Hepatocyte (in vitro differentiated cells): ENCODE measurements at regions not wholly inside any gene's neighbourhood (a gene's known extent, or its start where the extent isn't known, plus 50 kb on each side); places are given as distances from the start of the nearest gene placed in this dataset.

Source experiments
- DNase-seq: peaks from one replicate; pipeline ENCODE4 v3.0.0-alpha.2; 2016; ENCODE audit warnings: low spot score
- H2AFZ ChIP-seq: fragments of 200-600 bp; sonication (generic); 2 replicates; pipeline ENCODE4 v1.6.0; 2016; ENCODE audit warnings: antibody characterized with exemption, mild to moderate bottlenecking
- H3K27ac ChIP-seq: fragments of 200-600 bp; sonication (generic); 2 replicates; pipeline ENCODE4 v1.5.1; 2016; ENCODE audit warnings: mild to moderate bottlenecking
- H3K27me3 ChIP-seq: fragments of 200-600 bp; sonication (generic); 2 replicates; pipeline ENCODE4 v1.6.1; 2016
- H3K36me3 ChIP-seq: fragments of 200-600 bp; sonication (generic); replicated peaks from 2 replicates; pipeline ENCODE4 v1.5.1; 2016; ENCODE audit warnings: low read depth; ENCODE audit not compliant: insufficient read depth
- H3K4me1 ChIP-seq: fragments of 200-600 bp; sonication (generic); 2 replicates; pipeline ENCODE4 v1.5.1; 2016; ENCODE audit warnings: mild to moderate bottlenecking, moderate library complexity; ENCODE audit not compliant: insufficient read depth
- H3K4me2 ChIP-seq: fragments of 200-600 bp; sonication (generic); 2 replicates; pipeline ENCODE4 v1.6.0; 2016
- H3K4me3 ChIP-seq: fragments of 200-600 bp; sonication (generic); 2 replicates; pipeline ENCODE4 v1.5.1; 2016; ENCODE audit warnings: mild to moderate bottlenecking
- H3K79me2 ChIP-seq: fragments of 200-600 bp; sonication (generic); 2 replicates; pipeline ENCODE4 v1.6.0; 2017; ENCODE audit warnings: mild to moderate bottlenecking
- H3K9me2 ChIP-seq: fragments of 200-600 bp; sonication (generic); replicated peaks from 2 replicates; pipeline ENCODE4 v1.6.0; 2017; ENCODE audit warnings: mild to moderate bottlenecking; ENCODE audit not compliant: insufficient read depth
- H3K9me3 ChIP-seq: fragments of 200-600 bp; sonication (generic); 2 replicates; pipeline ENCODE4 v1.5.1; 2016; ENCODE audit warnings: low read depth, mild to moderate bottlenecking
- H4K20me1 ChIP-seq: fragments of 200-600 bp; sonication (generic); 2 replicates; pipeline ENCODE4 v1.6.0; 2016; ENCODE audit warnings: mild to moderate bottlenecking; ENCODE audit not compliant: insufficient read depth, poor library complexity, severe bottlenecking
- EZH2 ChIP-seq: fragments of 200-600 bp; sonication (generic); IDR thresholded peaks from 2 replicates; pipeline ENCODE4 v1.6.1; 2016; ENCODE audit warnings: antibody characterized with exemption, mild to moderate bottlenecking, borderline replicate concordance
- EZH2phosphoT487 ChIP-seq: fragments of 200-600 bp; sonication (generic); IDR thresholded peaks from one replicate; pipeline ENCODE4 v1.6.1; 2018; ENCODE audit warnings: antibody characterized with exemption, mild to moderate bottlenecking, low read depth, moderate library complexity; ENCODE audit not compliant: unreplicated experiment, severe bottlenecking
- WGBS: methylation state at CpG from one replicate; pipeline ENCODE4 v1.1.6; 2016; ENCODE audit warnings: low lambda C conversion rate; ENCODE audit errors: missing lambda C conversion rate; 5-methylcytosine and 5-hydroxymethylcytosine counted together
- TF ChIP-seq, protein P1 (sequence below): fragments of 200-600 bp; sonication (generic); IDR thresholded peaks from 2 replicates; pipeline ENCODE4 v1.5.1; 2016; ENCODE audit warnings: antibody characterized with exemption, mild to moderate bottlenecking; ENCODE audit not compliant: poor library complexity

DNA sequence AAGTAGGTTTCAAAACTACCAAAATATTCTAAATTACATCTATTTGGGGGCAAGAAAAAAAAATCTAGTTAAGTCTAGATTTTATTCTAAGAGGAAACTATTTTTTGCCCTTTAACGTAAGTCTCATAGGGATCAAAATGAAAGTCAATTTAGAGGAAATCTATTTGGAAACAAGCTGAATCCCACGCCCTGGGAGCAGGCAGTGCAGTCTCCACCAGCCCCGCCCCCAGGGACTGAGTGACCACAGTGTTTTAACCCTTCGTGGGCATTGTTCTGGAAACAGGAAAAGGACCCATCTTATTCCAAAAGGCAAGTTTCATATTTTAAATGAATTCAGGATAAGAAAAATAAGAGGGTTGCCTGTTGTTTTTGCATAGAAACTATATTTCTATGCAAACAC is 209.7 kb downstream of the SPRY2 start:
- peak overlapping the region; percentile 3 for H3K27ac ChIP-seq
- no peaks in the 10 kb centered on the region for H3K9me2 ChIP-seq
- H3K4me1 ChIP-seq = peaks cover 26% of the 10 kb centered on the region
- H3K79me2 ChIP-seq = no peaks in the 10 kb centered on the region
- 9% methylated on average over 4 of the region's 4 CpGs for WGBS
- no peaks in the 10 kb centered on the region for H3K36me3 ChIP-seq
- peak; percentile 67 for DNase-seq
- H3K27me3 ChIP-seq = no peaks in the 10 kb centered on the region
- peak overlapping the region; percentile 69 for H3K4me2 ChIP-seq
- peak overlapping the region; percentile 44 for H2AFZ ChIP-seq
- no peaks in the 10 kb centered on the region for H3K9me3 ChIP-seq
- TF ChIP-seq, protein P1, sequence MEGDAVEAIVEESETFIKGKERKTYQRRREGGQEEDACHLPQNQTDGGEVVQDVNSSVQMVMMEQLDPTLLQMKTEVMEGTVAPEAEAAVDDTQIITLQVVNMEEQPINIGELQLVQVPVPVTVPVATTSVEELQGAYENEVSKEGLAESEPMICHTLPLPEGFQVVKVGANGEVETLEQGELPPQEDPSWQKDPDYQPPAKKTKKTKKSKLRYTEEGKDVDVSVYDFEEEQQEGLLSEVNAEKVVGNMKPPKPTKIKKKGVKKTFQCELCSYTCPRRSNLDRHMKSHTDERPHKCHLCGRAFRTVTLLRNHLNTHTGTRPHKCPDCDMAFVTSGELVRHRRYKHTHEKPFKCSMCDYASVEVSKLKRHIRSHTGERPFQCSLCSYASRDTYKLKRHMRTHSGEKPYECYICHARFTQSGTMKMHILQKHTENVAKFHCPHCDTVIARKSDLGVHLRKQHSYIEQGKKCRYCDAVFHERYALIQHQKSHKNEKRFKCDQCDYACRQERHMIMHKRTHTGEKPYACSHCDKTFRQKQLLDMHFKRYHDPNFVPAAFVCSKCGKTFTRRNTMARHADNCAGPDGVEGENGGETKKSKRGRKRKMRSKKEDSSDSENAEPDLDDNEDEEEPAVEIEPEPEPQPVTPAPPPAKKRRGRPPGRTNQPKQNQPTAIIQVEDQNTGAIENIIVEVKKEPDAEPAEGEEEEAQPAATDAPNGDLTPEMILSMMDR = no peak
- no peak for TF ChIP-seq EZH2phosphoT487
- TF ChIP-seq EZH2 = no peak
- peak overlapping the region; percentile 3 for H3K4me3 ChIP-seq
- no peaks in the 10 kb centered on the region for H4K20me1 ChIP-seq

DNA sequence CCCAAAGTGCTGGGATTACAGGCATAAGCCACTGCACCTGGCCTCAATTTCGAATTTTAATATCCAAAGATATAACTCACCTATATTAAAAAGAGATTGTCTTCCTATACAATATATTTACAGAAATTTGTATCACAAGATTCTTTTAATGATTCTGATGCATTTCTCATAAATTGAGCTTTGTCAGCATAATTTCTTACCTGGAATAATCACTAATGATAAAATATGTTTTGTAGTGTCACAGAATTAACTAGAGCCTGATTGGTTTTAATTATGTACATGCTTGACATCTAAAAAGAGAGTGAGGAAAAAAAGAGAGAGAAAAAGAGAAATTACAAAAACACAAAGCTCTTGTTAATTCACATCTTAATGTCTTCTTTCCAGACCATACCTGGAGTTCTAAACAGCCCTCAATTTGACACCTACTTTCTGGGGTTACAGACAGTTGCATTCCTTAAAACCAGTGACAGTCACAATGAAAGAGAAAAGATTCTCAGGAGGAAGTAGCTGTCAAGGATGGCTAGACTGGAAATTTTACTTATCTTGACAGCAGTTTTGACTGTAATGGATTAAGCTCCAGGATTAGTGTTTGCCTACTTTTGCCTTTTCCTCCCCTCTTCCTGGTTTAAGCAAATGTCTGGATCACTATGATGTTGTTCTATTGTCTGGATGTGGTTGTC is 214.4 kb downstream of the SPRY2 start:
- Histone ChIP-seq H2AFZ (no peak overlapping the region), H3K4me2 (no peak overlapping the region), H3K9me3 (no peaks in the 10 kb centered on the region), H3K36me3 (no peaks in the 10 kb centered on the region), H3K4me1 (peaks cover 2% of the 10 kb centered on the region), H3K27ac (no peak overlapping the region), H3K9me2 (no peaks in the 10 kb centered on the region), H4K20me1 (no peaks in the 10 kb centered on the region), H3K79me2 (no peaks in the 10 kb centered on the region), H3K4me3 (no peak overlapping the region), H3K27me3 (no peaks in the 10 kb centered on the region)
- TF ChIP-seq EZH2phosphoT487 (no peak), EZH2 (no peak)
- TF ChIP-seq, protein P1 = no peak
- 84% methylated on average over 1 of the region's 1 CpG for WGBS
- DNase-seq = no peak

DNA sequence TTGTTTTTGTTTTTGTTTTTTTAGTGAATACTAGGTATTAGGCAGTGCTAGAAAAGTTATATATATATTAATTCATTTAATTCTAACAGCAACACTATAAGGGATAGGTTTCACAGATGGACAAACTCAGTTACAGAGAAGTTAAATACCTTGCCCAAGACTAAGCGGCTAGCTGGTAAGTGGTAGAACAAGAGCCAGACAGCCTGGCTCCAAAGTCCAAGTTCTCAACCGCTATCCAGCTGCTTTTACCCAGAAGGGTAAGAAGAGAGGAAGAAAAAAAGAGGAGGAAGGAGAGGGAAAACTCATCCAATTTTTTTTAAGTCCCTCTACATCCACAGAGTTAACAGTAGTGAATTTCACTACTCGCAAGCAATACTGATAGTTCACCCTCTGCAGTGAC is 217.0 kb downstream of the SPRY2 start:
- Histone ChIP-seq H3K36me3 (no peaks in the 10 kb centered on the region), H3K27me3 (no peaks in the 10 kb centered on the region), H3K9me2 (no peaks in the 10 kb centered on the region), H3K27ac (no peak overlapping the region), H3K4me3 (no peak overlapping the region), H3K79me2 (no peaks in the 10 kb centered on the region), H3K4me1 (no peaks in the 10 kb centered on the region), H3K4me2 (no peak overlapping the region), H4K20me1 (no peaks in the 10 kb centered on the region), H3K9me3 (no peaks in the 10 kb centered on the region), H2AFZ (no peak overlapping the region)
- WGBS = 84% methylated on average over 3 of the region's 3 CpGs
- no peak for TF ChIP-seq EZH2phosphoT487
- peak; percentile 8 for DNase-seq

DNA sequence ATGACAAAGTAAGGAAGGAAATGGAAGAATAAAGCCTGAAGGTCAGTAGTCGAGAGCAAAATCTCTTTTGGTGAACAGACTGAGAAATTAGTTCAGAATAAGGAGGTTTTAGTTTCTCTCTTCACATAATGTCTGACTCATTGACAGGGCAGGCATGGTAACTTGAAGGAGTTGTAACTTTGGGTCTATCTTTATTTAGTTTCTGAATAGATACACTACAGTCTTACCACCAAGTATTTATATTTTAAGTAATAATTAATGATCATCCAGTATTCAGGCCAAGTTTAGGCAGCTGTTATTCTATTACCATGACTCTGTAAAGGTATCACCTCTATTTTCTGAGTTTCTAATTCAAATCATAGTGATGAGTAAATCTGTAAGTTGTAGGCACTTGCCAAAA is 219.9 kb downstream of the SPRY2 start:
- Histone ChIP-seq H2AFZ (no peak overlapping the region), H3K27me3 (no peaks in the 10 kb centered on the region), H3K36me3 (no peaks in the 10 kb centered on the region), H4K20me1 (no peaks in the 10 kb centered on the region), H3K4me3 (no peak overlapping the region), H3K27ac (no peak overlapping the region), H3K79me2 (no peaks in the 10 kb centered on the region), H3K4me1 (no peaks in the 10 kb centered on the region), H3K9me3 (no peaks in the 10 kb centered on the region), H3K4me2 (no peak overlapping the region), H3K9me2 (no peaks in the 10 kb centered on the region)
- TF ChIP-seq EZH2 = no peak
- no peak for TF ChIP-seq EZH2phosphoT487
- TF ChIP-seq, protein P1 = no peak
- WGBS = 81% methylated on average over 1 of the region's 1 CpG
- no peak for DNase-seq
